GM19395 (cell line): ENCODE measurements at regions not wholly inside any gene's neighbourhood (a gene's known extent, or its start where the extent isn't known, plus 50 kb on each side); places are given as distances from the start of the nearest gene placed in this dataset.
A peak's percentile ranks its signal among the peaks of the same experiment; 100 is the strongest.
"Not testable (repeated sequence)": the region's sequence is repeated elsewhere in the genome, so short reads cannot be mapped to it uniquely, and the experiment has no call there.

ENCODE experiments used
- ATAC-seq: cut with Tn5 transposase; IDR thresholded peaks from one replicate; pipeline ENCODE4 v1.9.1; 2021; ENCODE audit warnings: mild to moderate bottlenecking, moderate library complexity; ENCODE audit not compliant: unreplicated experiment

DNA sequence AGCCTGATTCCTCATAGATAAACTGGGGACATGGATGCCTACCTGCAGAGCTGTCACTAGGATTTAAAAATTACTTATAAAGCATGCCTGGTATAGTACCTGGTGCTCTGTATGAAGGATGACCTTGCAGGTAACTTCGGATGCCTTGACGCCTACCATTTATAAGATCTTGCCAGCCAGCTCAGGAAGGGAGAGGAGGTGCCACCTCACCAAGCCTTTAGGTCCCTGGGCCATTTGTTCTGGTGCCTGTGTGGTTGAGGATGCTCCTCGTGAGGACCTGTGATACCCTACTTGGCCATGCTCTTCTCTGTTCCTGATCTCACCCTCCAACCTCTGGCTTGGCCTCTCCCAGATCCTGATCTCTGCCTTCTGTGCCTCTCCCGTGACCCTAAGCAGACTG is 85.2 kb downstream of the FDX1 start:
- ATAC-seq: no peak

DNA sequence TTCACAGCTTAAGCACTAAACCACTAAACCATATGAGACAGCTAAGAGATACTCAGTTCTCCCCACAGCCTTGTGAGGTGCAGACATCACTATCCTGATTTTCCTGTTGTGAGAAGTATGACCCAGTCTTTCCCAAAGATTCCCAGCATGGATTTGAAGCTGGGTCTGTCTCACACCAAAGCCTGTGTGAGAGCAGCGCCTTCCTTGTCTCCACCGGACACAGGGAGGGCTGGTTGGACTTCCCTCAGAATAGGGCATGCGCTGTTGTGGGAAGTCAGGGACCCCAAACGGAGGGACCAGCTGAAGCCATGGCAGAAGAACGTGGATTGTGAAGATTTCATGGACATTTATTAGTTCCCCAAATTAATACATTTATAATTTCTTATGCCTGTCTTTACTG is 87.6 kb downstream of the FDX1 start:
- ATAC-seq: not testable (repeated sequence)

DNA sequence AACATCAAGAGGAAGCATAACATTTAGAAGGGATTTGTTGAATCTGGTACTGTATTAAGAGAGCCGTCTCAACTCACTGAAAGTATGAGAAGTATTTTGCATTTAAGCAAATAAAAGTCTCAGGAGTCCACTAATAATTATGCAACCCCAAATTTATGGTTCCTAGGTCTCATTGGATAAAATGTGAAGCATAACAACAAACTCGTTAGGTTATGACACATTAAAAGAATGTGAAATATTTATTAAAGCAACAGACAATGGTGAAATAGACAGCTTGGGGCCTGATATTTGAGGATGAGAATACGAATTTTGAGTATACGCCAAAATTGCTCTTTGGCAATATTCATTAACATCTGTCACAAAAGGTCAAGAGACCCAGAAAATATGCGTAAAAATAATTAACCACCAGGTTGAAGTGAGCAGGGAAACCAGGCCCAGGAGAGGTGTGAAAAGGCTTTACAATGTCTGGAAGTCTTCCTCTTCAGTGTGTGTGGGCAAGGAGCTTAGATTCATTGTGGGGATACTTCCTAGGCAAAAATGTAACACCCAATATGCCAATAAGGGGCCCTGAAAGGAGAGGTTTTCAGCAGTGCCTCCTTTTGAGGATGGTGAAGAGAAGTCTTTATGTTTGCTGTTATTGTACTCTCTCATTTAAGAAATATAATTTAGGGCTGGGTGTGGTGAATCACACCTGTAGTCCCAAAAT is 89.2 kb downstream of the FDX1 start:
- no peak for ATAC-seq

DNA sequence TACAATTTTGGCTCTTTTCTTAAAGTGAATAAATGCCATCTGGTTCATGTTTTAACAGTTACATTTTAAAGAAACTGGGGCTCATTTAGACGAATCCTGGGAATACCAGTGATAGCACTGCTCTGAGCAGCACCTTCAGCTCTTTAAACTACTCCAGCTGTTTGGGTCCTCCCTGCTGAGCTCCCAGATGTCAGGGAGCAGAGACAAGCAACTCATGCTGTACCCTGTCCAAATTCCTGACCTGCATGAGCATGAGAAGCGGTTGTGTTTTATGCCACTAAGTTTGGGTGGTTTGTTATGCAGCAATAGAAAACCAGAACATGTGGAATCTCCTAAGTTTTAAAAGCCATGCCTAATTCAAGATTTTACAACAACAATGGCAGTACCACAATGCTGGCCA is 90.0 kb downstream of the FDX1 start:
- no peak for ATAC-seq

DNA sequence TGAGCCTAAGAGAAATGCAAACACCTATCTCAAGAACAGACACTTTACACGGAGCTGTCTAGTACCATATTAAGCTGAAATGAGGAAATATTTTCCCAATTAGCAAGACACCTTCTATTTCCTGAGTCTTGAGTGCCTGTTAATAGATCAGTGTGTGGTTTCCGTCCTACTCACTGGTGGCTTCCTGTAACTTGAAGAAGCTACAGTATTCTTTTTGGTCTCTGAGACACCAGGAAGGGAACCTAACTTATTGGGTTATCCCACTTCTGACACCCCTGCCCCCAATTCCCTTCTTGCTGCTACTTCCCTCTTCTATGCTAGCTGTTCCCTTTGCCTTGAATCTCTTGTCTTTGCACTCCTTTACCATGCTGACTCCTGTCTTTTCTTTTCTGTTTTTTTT is 92.7 kb downstream of the FDX1 start:
- ATAC-seq: no peak

DNA sequence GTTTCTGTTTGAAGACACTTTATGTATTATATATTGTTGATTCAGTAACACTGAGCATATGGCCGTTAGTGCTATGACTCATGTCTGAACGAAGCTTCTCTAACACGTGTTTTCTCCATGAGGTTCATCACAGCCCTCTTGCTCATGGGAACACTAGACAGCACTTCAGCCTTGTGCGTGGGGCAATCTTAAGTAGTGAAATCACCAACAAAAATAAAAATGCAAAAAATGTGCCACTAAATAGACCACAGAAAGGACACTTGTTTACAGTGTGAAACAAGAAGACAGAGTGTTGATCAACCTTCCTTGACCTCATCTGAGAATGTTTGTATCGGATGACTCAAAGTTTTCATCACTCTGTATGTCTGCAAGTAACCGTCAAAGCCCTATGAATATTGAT is 94.5 kb downstream of the FDX1 start:
- ATAC-seq: no peak

DNA sequence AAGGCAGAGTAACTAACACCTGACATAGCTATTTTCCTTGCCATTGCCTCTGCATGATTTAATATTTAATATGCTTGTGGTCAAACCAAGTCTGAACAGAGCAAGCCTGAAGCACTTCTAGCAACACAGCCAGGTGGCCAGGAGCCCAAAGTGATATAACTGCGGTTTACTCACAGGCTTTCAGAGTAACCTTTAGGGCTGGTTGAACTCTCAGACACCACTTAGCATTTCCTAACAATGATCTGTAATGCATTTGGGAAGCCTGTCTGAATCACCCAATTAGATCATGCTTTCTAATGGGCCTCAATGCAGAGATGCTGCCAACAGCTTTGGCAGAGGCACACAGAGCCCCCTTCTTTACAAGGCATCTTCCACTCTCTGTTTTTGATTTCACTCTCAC is 96.1 kb downstream of the FDX1 start:
- peak; percentile 88 for ATAC-seq

DNA sequence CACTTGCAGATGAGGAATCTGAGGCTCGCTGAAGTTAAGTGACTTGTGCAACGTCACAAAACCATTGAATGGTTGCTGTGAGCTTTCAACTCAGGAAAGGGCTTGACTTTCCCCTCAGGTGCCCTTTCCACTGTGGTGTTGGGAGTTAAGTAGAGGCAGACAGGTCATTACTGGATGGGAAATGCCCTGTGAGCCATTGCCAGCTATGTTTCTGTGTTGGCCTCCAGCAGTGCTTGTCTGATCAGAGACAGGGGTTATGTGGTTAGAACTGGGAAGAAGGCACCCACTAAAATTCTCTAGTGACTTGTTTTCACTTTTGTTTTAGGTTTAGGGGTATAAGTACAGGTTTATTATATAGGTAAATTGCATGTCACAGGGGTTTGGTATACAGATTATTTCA is 96.6 kb downstream of the FDX1 start:
- ATAC-seq: peak; percentile 63
